ENCODE measurements at regions not wholly inside any gene's neighbourhood (a gene's known extent, or its start where the extent isn't known, plus 50 kb on each side); places are given as distances from the start of the nearest gene placed in this dataset.

GRCh38 chr9:89743573-89744254 lies 138.9 kb downstream of the GADD45G start:
- Histone ChIP-seq H3K23ac (ENCODE audit: low read depth, low read length, poor library complexity) (no peak overlapping the region), H2AFZ (ENCODE audit: low read length) (peak overlapping the region; percentile 31), H3K27me3 (ENCODE audit: control insufficient read depth in 3 of 3, insufficient read depth in 3 of 3, low read depth in 1 of 3, low read length in 3 of 3) (peaks cover 0 to 3% (median 0%) of the 10 kb centered on the region in 3 experiments), H2BK5ac (ENCODE audit: low read length) (no peak overlapping the region), H2BK15ac (ENCODE audit: low read length) (no peak overlapping the region), H4K8ac (ENCODE audit: low read depth, low read length) (no peak overlapping the region), H3K18ac (ENCODE audit: low read length) (peak overlapping the region; percentile 62), H3K79me1 (ENCODE audit: low read depth, low read length) (no peaks in the 10 kb centered on the region), H2AK5ac (ENCODE audit: low read depth, low read length) (peak overlapping the region; percentile 38), H3K27ac (replicated peaks; ENCODE audit: low read length) (no peak overlapping the region), H3K9me3 (replicated peaks in 1 of 2; ENCODE audit: control insufficient read depth in 2 of 2, insufficient read depth in 1 of 2, low read depth in 1 of 2, low read length in 2 of 2) (no peaks in the 10 kb centered on the region), H3K4ac (ENCODE audit: low read length) (no peak overlapping the region), H3K14ac (ENCODE audit: low read length) (no peak overlapping the region), H3K4me2 (ENCODE audit: insufficient read depth, low read length, poor library complexity, severe bottlenecking) (no peak overlapping the region), H3K9ac (ENCODE audit: low read depth, low read length, poor library complexity) (no peak overlapping the region), H3K4me3 (ENCODE audit: low read length in 2 of 2) (no peak overlapping the region), H2BK12ac (ENCODE audit: low read length) (no peak overlapping the region), H3K4me1 (ENCODE audit: control insufficient read depth in 2 of 2, insufficient read depth in 1 of 2, low read depth in 1 of 2, low read length in 2 of 2) (peaks cover 12% of the 10 kb centered on the region in 2 donors), H2BK120ac (ENCODE audit: low read depth, low read length) (no peak overlapping the region), H4K91ac (ENCODE audit: low read depth, low read length, poor library complexity) (no peak overlapping the region), H3K36me3 (replicated peaks in 1 of 2; ENCODE audit: control insufficient read depth in 2 of 2, insufficient read depth in 2 of 2, low read length in 2 of 2) (no peaks in the 10 kb centered on the region)
- WGBS, 2 donors (ENCODE audit: extremely low coverage in 2 of 2, insufficient read length in 2 of 2, insufficient replicate concordance in 1 of 2), result no CpG with 5 or more reads among the region's 8 CpGs
- DNase-seq (ENCODE audit: low spot score), result no peak

- Histone ChIP-seq H2BK15ac (ENCODE audit: low read length) (no peak overlapping the region), H3K4me3 (ENCODE audit: low read length in 2 of 2) (no peak overlapping the region), H2BK12ac (ENCODE audit: low read length) (peak overlapping the region; percentile 36), H3K14ac (ENCODE audit: low read length) (no peak overlapping the region), H3K79me1 (ENCODE audit: low read depth, low read length) (no peaks in the 10 kb centered on the region), H3K27me3 (ENCODE audit: control insufficient read depth in 3 of 3, insufficient read depth in 3 of 3, low read depth in 1 of 3, low read length in 3 of 3) (peaks cover 0 to 1% (median 0%) of the 10 kb centered on the region in 3 experiments), H4K91ac (ENCODE audit: low read depth, low read length, poor library complexity) (no peak overlapping the region), H2AFZ (ENCODE audit: low read length) (no peak overlapping the region), H2BK5ac (ENCODE audit: low read length) (no peak overlapping the region), H3K18ac (ENCODE audit: low read length) (no peak overlapping the region), H4K8ac (ENCODE audit: low read depth, low read length) (no peak overlapping the region), H3K4ac (ENCODE audit: low read length) (no peak overlapping the region), H3K4me1 (ENCODE audit: control insufficient read depth in 2 of 2, insufficient read depth in 1 of 2, low read depth in 1 of 2, low read length in 2 of 2) (peaks cover 12 to 13% of the 10 kb centered on the region in 2 donors), H2BK120ac (ENCODE audit: low read depth, low read length) (no peak overlapping the region), H3K9me3 (replicated peaks in 1 of 2; ENCODE audit: control insufficient read depth in 2 of 2, insufficient read depth in 1 of 2, low read depth in 1 of 2, low read length in 2 of 2) (peaks cover 0 to 1% of the 10 kb centered on the region in 2 donors), H3K23ac (ENCODE audit: low read depth, low read length, poor library complexity) (no peak overlapping the region), H3K4me2 (ENCODE audit: insufficient read depth, low read length, poor library complexity, severe bottlenecking) (no peak overlapping the region), H3K36me3 (replicated peaks in 1 of 2; ENCODE audit: control insufficient read depth in 2 of 2, insufficient read depth in 2 of 2, low read length in 2 of 2) (no peaks in the 10 kb centered on the region), H3K9ac (ENCODE audit: low read depth, low read length, poor library complexity) (no peak overlapping the region), H3K27ac (replicated peaks; ENCODE audit: low read length) (no peak overlapping the region), H2AK5ac (ENCODE audit: low read depth, low read length) (peak overlapping the region; percentile 38)
- DNase-seq (ENCODE audit: low spot score), result no peak
- WGBS, 2 donors (ENCODE audit: extremely low coverage in 2 of 2, insufficient read length in 2 of 2, insufficient replicate concordance in 1 of 2), result no CpG with 5 or more reads among the region's 8 CpGs
Observed at GRCh38 chr9:89744255-89744648, 139.4 kb downstream of the GADD45G start.

GRCh38 chr9:89744730-89745129 lies 139.9 kb downstream of the GADD45G start:
- Histone ChIP-seq H2BK120ac (ENCODE audit: low read depth, low read length) (no peak overlapping the region), H3K14ac (ENCODE audit: low read length) (no peak overlapping the region), H3K27ac (replicated peaks; ENCODE audit: low read length) (no peak overlapping the region), H3K36me3 (replicated peaks in 1 of 2; ENCODE audit: control insufficient read depth in 2 of 2, insufficient read depth in 2 of 2, low read length in 2 of 2) (no peaks in the 10 kb centered on the region), H2BK12ac (ENCODE audit: low read length) (peak overlapping the region; percentile 36), H3K79me1 (ENCODE audit: low read depth, low read length) (no peaks in the 10 kb centered on the region), H2AK5ac (ENCODE audit: low read depth, low read length) (peak overlapping the region; percentile 38), H3K9me3 (replicated peaks in 1 of 2; ENCODE audit: control insufficient read depth in 2 of 2, insufficient read depth in 1 of 2, low read depth in 1 of 2, low read length in 2 of 2) (peaks cover 0 to 2% of the 10 kb centered on the region in 2 donors), H3K4me3 (ENCODE audit: low read length in 2 of 2) (no peak overlapping the region), H2AFZ (ENCODE audit: low read length) (no peak overlapping the region), H3K9ac (ENCODE audit: low read depth, low read length, poor library complexity) (no peak overlapping the region), H4K91ac (ENCODE audit: low read depth, low read length, poor library complexity) (no peak overlapping the region), H3K27me3 (ENCODE audit: control insufficient read depth in 3 of 3, insufficient read depth in 3 of 3, low read depth in 1 of 3, low read length in 3 of 3) (no peaks in the 10 kb centered on the region), H3K18ac (ENCODE audit: low read length) (no peak overlapping the region), H3K4ac (ENCODE audit: low read length) (no peak overlapping the region), H2BK5ac (ENCODE audit: low read length) (no peak overlapping the region), H2BK15ac (ENCODE audit: low read length) (no peak overlapping the region), H4K8ac (ENCODE audit: low read depth, low read length) (no peak overlapping the region), H3K4me2 (ENCODE audit: insufficient read depth, low read length, poor library complexity, severe bottlenecking) (no peak overlapping the region), H3K23ac (ENCODE audit: low read depth, low read length, poor library complexity) (no peak overlapping the region), H3K4me1 (ENCODE audit: control insufficient read depth in 2 of 2, insufficient read depth in 1 of 2, low read depth in 1 of 2, low read length in 2 of 2) (peaks cover 12 to 14% of the 10 kb centered on the region in 2 donors)
- WGBS, 2 donors (ENCODE audit: extremely low coverage in 2 of 2, insufficient read length in 2 of 2, insufficient replicate concordance in 1 of 2), result no CpG with 5 or more reads among the region's 3 CpGs
- DNase-seq (ENCODE audit: low spot score), result no peak

GRCh38 chr9:89745601-89746376 lies 141.0 kb downstream of the GADD45G start:
- no peak overlapping the region for H2BK120ac ChIP-seq (ENCODE audit: low read depth, low read length)
- H3K9me3 ChIP-seq (replicated peaks in 1 of 2; ENCODE audit: control insufficient read depth in 2 of 2, insufficient read depth in 1 of 2, low read depth in 1 of 2, low read length in 2 of 2), result peaks cover 0 to 2% of the 10 kb centered on the region in 2 donors
- no peak overlapping the region for H4K91ac ChIP-seq (ENCODE audit: low read depth, low read length, poor library complexity)
- H2BK12ac ChIP-seq (ENCODE audit: low read length), result no peak overlapping the region
- no peak overlapping the region for H3K4ac ChIP-seq (ENCODE audit: low read length)
- H3K27ac ChIP-seq (replicated peaks; ENCODE audit: low read length), result no peak overlapping the region
- no peak overlapping the region for H2BK5ac ChIP-seq (ENCODE audit: low read length)
- H3K23ac ChIP-seq (ENCODE audit: low read depth, low read length, poor library complexity), result no peak overlapping the region
- H4K8ac ChIP-seq (ENCODE audit: low read depth, low read length), result no peak overlapping the region
- H3K18ac ChIP-seq (ENCODE audit: low read length), result peak overlapping the region; percentile 46
- peaks cover 12 to 17% of the 10 kb centered on the region in 2 donors for H3K4me1 ChIP-seq (ENCODE audit: control insufficient read depth in 2 of 2, insufficient read depth in 1 of 2, low read depth in 1 of 2, low read length in 2 of 2)
- H3K4me3 ChIP-seq (ENCODE audit: low read length in 2 of 2), result no peak overlapping the region
- H3K14ac ChIP-seq (ENCODE audit: low read length), result no peak overlapping the region
- peak overlapping the region; percentile 40 for H2AK5ac ChIP-seq (ENCODE audit: low read depth, low read length)
- peak overlapping the region; percentile 20 for H2BK15ac ChIP-seq (ENCODE audit: low read length)
- no peak for DNase-seq (ENCODE audit: low spot score)
- no peaks in the 10 kb centered on the region for H3K79me1 ChIP-seq (ENCODE audit: low read depth, low read length)
- no peak overlapping the region for H3K4me2 ChIP-seq (ENCODE audit: insufficient read depth, low read length, poor library complexity, severe bottlenecking)
- H3K9ac ChIP-seq (ENCODE audit: low read depth, low read length, poor library complexity), result no peak overlapping the region
- H3K27me3 ChIP-seq (ENCODE audit: control insufficient read depth in 3 of 3, insufficient read depth in 3 of 3, low read depth in 1 of 3, low read length in 3 of 3), result no peaks in the 10 kb centered on the region
- no peak overlapping the region for H2AFZ ChIP-seq (ENCODE audit: low read length)
- WGBS, 2 donors (ENCODE audit: extremely low coverage in 2 of 2, insufficient read length in 2 of 2, insufficient replicate concordance in 1 of 2), result no CpG with 5 or more reads among the region's 9 CpGs
- no peaks in the 10 kb centered on the region for H3K36me3 ChIP-seq (replicated peaks in 1 of 2; ENCODE audit: control insufficient read depth in 2 of 2, insufficient read depth in 2 of 2, low read length in 2 of 2)

Measured in neuronal stem cell (in vitro differentiated cells).